Islet precursor cell (in vitro differentiated cells): ENCODE measurements at regions not wholly inside any gene's neighbourhood (a gene's known extent, or its start where the extent isn't known, plus 50 kb on each side); places are given as distances from the start of the nearest gene placed in this dataset.

Experiments used
- DNase-seq: peaks from one replicate; pipeline ENCODE4 v3.0.0-alpha.2; 2018

DNA sequence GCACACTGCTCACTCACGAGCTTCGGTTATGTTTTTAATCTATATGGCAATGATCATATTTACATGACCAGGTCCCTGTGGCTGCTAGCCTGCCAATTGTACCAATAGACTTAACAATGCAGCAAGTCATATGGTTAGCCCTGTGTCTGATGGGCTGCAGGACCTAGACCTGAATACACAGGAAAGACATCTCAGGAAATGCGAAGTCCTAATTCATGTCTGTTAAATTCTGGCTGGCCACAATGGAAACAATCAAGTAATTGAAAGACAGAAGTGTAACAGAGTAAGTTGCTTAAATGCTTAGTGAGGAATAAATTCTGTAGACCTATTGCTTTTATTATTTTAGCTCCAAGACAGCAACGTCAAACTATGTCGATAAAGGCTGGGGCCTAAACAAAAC lies 112.4 kb upstream of the FZD8 start:
- DNase-seq, result no peak

DNA sequence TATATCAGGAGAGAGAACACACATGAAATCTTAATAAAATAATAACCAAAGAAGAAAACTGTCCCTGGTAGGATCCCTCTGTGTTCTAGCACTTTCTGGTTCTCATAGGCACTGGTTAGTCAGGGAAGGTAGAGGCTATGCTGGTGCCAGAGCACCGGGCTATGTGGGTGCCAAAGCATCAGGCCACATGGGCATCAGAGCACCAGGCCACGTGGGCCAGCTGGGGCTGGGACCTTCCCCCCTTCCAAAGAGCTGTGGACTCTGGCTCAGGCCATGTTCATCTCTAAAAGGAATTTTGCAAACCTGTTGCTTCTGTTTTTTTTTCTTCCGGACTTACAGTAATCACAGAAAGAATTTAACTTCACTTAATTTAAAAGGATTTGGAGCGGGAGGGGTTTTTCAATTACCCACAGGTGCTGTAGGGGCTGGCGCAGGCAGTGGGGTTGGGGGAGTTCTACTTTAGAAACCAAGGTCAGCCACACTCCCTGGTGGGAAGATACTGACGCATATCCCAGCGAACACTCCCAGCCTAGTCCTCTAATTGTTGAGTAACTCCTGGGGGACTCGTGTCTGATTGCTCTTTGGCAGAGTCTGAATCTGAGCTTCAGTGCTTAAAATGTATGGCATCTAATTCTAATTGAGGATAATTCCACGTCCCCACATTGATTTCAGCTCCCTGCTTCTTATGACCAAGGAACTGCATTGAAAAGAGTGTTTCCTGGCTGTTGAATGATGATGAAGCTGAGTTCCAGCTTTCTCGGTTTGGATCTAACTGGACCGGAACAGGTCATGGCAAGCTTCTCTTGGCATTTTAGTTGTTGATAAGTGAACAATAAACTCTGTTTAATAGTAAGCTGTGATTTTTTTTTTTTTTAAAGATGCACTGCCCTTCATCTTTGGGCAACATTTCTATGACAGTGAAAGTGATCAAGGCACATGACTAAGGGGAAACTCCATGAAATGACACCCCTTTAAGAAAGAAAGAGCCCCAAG lies 110.7 kb upstream of the FZD8 start:
- DNase-seq, result no peak

DNA sequence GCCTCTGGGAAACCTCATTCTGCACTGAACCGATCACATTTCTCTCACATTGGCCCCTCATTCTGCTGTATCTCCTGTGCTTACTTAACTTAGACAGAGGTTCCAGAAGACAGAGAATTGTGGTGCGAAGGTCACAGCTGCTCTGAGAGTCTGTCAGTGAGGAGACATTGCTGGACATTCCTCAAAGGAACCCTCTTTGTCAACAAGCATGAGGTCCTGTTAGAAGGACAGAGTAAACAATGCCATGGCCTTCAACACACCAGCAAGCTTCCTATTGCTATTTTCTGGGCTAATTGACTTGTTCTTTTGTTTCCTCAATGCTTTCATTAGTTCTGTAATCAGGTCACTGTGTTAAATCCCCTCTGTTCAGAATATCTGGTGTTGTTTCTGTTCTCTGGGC lies 109.3 kb upstream of the FZD8 start:
- no peak for DNase-seq

DNA sequence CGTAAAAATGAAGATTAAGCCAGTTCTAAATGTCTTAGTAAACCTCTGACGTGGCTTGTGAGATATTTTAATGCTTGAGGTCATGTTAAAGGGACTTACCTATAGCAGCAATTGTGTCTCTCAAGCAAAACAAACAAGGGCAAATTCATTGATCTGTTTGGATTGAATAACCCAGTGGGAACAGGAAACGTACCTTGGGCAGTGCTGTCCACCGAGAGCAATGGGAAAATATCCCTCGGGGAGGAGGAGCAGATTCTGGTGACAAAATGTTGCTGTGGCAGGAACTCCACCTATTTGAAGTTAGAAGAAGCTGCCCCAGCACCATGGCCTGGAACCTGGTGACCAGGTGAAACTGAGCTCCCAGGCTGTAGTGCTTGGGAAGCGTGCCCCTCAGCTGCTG lies 107.1 kb upstream of the FZD8 start:
- no peak for DNase-seq

DNA sequence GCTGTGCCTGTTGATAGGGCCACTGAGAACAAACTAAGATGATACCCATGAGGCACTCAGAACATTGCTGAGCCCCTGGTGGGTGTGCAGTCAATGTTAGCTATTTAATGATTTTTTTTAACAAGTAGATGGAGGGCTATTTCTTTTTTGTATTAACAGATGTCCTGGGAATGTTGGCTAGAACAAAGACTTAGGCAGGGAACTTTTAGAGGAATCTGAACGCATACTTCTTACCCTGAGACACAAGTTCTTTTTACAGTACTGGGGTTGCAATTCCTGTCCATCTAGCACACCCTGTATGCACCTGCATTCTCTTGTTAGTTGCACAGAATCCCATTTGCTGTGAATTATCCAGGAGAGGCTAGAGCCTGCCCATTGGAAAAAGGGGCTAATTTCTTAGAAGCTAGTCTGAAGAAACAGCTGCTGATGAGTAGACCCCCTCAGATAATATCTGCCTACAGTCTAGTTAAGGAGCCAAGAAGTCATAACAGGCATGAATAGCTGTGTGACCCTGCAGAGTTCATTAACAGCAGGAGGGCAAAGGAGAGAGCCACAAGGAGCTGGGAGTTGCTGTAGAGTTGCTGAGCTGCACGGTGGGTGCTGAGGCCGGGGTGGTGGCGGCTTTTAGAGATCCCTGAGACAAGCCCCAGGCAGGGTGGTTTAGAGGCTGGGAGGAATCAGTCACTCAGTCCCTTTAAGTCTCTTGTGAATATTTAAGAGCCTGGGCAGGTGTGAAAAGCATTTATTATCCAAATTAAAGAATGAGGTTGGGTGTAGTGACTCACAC lies 103.7 kb upstream of the FZD8 start:
- no peak for DNase-seq

DNA sequence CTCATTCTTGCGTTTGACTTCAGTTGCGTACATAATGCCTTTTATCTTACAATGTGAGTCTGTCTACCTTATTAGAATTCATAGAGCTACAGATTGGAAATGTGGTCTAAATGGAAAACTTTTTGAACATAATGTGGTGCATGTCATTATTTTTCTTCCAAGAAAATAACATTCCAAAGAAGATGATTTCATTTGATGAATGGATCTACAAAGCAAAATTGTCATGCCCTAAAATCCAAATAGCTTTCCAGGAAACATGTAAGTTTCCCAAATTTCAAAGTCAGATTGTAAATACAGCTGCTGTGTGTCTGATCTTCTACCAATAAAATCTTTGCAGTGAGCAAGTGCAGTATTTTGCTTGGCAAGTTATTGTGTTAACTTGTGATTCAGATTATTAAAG lies 101.8 kb upstream of the FZD8 start:
- no peak for DNase-seq

DNA sequence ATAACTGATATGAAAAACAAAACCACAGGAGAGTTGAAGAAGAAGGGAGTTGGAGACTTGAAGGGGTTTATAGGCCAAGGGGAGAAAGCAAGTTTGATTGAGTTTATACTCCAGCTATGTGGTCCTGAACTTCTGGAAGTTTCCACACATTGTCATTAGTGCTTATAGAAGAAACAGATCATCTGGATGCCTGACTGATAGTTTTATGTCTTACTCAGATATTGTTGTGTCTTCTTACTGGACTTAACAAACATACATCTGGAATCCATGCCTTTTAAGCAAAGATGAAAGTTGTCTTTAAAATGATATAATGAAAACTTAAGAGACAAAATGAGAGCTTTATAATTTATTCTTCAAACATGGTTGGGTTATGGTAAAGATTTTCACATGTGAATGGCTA lies 101.3 kb upstream of the FZD8 start:
- no peak for DNase-seq

DNA sequence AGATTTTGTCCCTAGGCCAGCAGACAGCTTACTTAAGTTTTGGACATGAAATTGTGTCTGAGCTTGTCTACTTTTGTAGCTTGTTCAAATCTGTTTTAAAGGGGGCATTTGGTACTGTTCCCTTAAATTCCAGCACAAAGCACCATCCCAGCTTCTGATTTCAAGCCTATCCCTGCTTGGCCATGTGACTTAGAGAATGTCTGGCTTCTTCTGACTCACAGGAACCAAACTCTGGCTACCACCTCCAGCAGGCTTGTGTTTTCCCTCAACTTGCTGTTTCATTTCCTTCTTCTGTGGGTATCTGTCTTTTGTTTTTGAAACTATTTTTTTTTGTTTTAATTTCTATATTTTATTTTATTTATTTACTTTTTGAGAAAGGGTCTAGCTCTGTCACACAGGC lies 97.9 kb upstream of the FZD8 start:
- DNase-seq, result no peak

DNA sequence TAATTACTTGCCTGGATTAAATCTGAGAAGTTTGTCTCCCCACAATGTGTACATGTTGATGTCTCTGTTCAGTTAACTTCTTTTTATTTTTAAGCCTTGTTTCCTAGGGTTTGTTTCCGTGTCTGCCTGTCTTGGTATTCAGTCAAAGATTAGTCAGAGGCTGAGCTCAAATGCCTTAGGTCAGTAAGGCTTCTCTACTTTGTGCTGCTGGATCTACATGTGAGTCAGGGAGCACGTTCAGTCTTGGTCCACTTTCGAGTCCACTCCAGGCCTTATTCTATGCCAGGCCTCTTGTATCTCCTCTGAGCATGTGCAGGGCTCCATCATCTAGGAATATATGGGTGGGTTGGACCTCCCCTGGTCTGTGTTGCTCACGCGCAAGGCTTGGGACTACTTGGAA lies 93.3 kb upstream of the FZD8 start:
- DNase-seq, result peak; percentile 57

DNA sequence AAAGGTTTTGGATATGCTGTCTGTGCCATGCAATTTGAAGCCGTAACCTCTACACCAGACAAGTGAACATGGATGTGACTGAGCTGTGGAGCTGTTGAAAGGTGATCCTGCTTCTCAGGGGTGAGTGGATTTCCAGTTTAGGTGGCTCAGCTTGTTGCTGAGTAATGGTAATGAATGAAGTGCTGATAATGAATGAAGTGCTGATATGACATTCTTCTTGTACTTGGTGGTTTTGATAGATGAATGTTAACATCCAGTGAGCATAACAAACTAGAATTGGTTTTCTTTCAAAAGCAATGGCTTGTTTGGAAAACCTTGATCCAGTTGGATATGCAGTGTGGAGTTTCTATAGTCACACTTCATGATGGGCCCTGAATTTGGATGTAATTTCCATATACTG lies 89.7 kb upstream of the FZD8 start:
- no peak for DNase-seq

DNA sequence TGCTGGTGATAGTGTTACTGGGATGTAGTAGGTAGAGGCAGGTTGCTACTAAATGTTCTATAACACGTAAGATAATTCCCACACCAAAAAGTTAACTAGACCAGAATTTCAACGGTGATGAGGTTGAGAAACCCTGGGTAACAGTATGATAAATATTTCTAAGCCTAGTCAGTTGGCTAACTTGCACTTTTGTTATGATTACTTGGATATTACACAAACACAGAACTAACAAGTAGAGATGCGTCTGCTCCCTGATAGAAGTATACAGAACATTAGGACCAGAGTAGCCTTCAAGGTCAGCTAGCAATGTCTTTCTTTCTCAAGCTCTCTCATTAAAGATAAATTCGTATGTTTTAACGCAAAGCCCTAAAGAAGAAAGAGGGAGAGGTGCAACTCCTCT lies 86.2 kb upstream of the FZD8 start:
- DNase-seq, result no peak

DNA sequence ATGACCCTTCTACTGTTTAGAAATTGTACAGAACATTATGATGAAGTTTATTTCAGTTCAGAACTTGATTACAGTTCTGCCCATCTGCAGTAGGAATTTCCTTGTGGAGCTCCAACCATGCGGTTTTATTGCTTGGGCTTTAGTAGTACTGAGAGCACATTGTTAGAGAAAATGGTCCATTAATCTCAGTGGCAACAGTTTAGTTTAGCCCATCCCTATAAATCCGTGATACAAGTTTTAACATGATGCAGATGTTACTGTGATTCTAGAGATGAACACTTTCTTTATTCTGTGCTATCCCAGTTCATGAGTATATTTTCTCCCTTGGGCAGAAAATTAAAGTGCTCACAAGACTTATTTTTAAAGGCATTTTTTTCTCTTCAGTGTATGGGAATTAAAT lies 84.8 kb upstream of the FZD8 start:
- no peak for DNase-seq

DNA sequence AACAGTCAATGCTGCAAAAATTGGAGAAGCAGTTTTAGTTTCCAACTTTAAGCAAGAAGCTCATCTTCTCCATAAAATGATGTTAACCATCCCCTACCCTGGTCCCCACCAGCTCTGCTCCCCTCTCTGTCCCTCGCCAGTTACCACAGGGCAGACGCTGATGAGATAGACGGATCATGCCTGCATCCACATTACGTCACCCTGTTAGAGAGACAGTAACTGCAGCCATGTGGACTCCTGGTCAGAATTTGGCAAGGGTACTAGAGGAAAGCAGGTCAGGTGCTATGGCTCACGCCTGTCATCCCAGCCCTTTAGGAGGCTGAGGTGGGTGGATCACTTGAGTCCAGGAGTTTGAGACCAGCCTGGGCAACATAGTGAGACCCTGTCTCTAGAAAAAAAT lies 81.9 kb upstream of the FZD8 start:
- DNase-seq, result no peak

DNA sequence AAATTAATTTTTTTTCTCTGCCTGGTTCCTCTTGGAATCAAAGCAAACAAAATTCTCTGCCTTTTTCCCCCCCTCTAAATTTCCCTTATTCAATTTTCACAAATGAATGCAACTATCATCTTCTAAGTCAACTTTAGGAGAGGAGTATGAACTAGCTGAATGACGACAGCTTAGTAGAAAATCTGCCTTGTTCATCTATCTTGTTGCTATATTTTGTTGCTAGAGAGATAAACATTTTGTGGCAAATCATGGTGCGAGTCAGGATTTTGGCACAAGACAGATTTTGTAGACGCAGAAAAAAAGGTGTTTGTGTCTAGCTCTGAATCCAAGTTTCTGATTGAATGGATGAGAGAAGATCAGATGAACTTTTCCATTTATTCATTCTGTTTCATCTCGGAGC lies 81.0 kb upstream of the FZD8 start:
- DNase-seq, result no peak

DNA sequence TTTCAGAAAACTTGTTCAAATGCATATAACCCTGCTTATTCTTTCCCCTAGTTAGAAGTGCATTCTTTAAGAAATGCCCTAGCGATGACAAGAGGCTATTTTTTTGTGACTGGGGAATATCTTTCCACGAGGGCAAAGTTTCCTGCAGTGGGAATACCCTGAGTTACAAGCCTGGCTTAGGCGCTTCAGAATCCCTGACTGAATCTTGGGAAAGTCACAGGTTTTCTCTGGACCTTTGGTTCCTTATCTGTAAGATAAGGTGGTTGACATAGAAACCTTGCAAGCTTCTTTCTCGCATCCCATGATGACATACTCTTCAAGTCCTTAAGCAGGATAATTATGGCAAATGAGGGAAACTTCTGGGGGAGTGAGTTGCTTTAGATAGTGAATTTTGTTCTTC lies 80.5 kb upstream of the FZD8 start:
- DNase-seq, result no peak

DNA sequence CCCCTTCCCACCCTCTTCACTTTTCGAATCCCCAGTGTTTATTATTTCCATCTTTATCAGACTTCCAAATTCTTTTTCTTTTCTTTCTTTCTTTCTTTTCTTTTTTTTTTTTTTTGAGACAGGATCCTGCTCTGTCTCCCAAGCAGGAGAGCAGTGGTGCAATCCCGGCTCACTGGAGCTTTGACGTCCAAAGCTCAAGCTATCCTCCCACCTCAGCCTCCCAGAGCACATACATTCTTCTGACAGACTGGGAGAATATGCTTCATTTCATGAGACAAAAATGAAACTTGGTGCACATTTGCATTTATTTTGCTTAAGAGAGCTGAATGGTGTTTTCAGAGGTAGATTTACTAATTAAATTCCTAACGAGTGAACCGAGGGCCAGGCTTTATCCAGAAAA lies 80.1 kb upstream of the FZD8 start:
- DNase-seq, result no peak

DNA sequence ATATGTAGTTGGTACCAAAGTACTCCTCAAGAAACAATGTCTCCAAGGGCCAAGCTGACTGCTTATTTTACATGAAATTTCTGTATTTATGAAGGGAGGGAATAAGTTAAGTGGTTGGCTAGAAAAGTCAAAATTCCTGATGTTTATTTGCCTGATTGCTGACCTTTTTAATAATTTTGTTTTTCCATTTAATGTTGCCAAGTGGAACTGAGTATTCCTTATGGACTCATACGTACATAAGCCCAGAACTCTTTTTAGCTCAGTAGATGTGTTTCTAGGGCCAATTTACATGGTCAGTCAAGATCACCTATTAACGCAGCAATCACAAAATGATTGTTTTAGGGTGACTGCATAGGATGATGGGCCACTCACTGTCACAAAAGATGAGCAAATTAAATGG lies 78.3 kb upstream of the FZD8 start:
- DNase-seq, result no peak

DNA sequence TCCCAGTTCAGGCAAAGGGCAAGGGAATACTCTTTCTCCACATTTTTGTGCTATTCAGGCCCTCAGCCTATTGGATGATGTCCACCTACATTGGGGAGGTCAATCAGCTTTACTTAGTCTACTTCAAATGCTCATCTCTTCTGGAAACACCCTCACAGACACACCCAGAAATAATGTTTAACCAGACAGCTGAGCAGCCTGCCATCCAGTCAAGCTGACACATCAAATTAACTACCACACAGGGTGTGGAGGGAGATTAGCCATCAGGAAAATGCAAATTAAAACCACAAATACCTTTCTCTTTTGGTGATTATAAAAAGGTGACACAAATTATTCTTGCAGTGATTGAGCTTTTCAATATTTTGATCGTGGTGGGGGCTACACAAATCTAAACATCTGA lies 74.7 kb upstream of the FZD8 start:
- DNase-seq, result no peak

DNA sequence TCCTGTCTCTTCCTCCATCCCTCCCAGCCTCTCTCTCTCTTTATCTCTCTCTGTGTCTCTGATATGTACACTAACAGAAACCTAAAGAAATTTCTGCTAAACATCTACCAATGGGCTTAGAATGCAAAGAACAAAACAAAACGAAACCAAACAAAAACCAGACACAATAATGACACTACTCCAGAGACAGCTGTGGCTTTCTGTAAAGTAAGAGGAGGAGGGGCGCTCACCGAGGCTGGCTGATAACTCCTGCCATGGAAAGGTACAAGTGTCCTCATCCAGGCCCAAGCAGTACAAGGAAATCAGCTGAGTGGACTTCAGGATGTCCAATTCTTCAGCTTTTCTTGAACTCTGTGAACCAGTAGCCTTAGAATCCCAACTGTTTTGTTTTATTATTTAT lies 70.4 kb upstream of the FZD8 start:
- DNase-seq, result no peak

DNA sequence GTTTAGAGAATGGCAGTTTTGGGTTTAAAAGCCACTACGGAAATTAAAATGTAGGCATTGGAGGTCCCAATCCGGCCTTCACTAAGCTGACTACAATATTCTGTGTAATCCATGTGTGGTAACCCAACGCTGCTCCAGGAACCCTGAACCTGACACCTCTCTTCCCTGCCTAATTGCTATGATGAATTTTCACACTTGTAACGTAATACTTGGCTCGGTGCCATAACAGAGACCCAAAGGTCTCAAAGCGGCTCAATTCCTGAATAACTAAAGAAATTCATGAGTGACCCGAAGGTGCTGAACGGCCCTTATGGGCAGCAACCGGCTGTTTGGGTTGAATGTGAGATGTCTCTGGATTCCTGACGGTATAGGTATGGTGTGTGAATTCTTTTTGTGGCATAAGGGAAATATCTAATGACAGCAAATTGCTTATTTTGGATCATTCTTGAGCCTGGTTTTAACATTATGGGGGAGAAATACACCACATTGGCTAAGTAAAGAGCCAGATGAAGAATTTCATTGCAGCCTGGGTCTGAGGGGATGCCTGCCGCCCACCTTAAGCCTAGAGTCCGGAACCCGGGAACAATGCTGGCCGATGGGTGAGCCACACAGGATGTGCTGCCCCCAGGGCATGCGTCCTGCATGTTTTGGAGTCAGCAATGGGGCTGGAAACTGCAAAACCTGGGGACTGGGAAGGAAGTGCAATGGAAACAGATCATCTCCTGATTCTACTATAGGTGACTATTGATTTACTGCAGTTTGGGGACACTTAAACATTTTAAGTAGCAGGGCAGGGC lies 69.7 kb upstream of the FZD8 start:
- DNase-seq, result peak; percentile 68

DNA sequence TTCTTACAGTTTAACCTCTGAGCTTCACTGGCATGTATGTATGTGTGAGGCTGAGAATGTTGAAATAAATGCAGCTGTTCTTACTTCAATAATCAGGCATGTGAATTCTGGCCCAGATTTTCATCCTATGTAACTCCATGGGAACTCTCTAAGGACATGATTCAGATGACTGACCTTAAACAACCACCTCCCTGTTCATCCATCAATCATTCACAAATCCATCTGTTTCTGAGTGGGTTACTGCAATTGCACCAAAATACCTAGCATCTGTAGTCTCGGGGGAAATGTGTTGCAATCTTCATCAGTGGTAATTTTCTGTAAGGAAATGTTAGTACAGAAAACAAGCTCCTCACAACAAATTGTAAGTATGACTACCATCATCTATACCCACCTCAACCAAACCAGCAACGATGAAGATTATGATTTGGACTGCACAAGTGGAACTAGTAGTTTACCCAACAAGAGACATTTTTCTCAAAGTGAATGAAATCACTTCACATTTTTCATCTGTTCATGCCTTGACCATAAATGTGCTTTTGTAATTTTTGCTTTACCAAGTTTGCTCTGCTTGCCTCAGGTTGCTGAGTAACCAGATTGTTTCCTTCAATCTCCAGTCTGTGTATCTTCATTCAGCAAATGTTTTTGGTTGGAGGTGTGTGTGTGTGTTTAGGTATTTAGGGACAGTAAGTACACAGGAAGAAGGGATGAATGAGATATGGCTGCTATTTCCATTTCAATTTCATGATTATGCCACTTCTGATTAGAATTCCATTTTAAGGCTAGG lies 65.7 kb upstream of the FZD8 start:
- no peak for DNase-seq

DNA sequence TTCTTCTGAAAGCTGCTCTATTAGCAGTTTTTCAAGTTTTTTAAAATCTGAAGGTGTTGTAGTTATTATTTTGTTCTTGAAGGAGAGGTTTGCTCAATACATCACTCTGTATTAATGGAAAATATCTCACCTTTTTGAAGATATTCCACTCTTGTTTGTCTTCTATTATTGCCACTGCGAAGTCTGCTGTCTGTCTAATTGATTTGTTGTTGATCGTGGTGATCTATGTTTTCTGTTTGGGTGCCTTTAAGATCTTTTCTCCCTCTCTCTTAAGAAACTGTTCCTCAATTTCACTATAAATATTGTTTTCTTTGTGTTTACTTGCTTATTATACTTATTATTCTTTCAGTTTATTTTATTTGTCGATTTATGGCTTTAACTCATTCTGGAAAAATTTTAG lies 64.9 kb upstream of the FZD8 start:
- DNase-seq, result no peak

DNA sequence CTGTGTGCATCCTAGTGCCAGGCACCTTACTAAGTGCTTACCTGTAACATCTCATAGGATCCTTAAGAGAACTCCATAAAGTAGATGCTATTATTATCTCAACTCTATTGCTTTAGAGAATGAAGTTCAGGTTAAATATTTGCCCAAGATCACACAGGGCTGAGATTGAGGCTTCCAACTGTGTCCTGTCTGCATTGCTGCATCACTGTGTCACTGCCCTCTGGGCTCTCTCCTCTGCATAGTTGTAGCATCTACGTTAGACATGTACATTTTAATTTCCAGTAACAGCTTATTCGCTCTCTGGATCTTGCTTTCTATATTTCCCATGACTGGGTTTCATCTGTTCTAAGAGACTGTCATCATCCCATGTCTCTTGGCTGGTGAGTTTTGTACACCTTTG lies 63.6 kb upstream of the FZD8 start:
- DNase-seq, result no peak
